Upper lobe of right lung (tissue), 1 donor: ENCODE measurements at regions not wholly inside any gene's neighbourhood (a gene's known extent, or its start where the extent isn't known, plus 50 kb on each side); places are given as distances from the start of the nearest gene placed in this dataset.

ENCODE experiments used
- ATAC-seq: fragments of 200-7000 bp; cut with Tn5 transposase; one replicate; pipeline ENCODE4 v1.9.1; 2020; ENCODE audit warnings: mild to moderate bottlenecking, moderate library complexity
- DNase-seq: peaks from one replicate; pipeline ENCODE4 v3.0.0-alpha.2; 2020
- H3K27ac ChIP-seq: fragments of 200-600 bp; one replicate; pipeline ENCODE4 v1.8.0; 2022
- H3K27me3 ChIP-seq: fragments of 200-600 bp; one replicate; pipeline ENCODE4 v1.8.0; 2022; ENCODE audit warnings: mild to moderate bottlenecking
- H3K36me3 ChIP-seq: fragments of 200-600 bp; one replicate; pipeline ENCODE4 v1.8.0; 2022
- H3K4me1 ChIP-seq: fragments of 200-600 bp; one replicate; pipeline ENCODE4 v1.8.0; 2022
- H3K4me3 ChIP-seq: fragments of 200-600 bp; one replicate; pipeline ENCODE4 v1.8.0; 2022; ENCODE audit warnings: mild to moderate bottlenecking
- H3K9me3 ChIP-seq: fragments of 200-600 bp; one replicate; pipeline ENCODE4 v1.8.0; 2022
- intact Hi-C: fragments of 100-400 bp; cut with DNase I; formaldehyde crosslinking; loops from one replicate; pipeline ENCODE4 v1.11.0; 2022
- TF ChIP-seq, protein P1 (sequence below): fragments of 200-600 bp; IDR thresholded peaks from one replicate; pipeline ENCODE4 v1.8.0; 2022; ENCODE audit warnings: antibody characterized with exemption
- donor health status: DM: no; HTN: yes; CAD: no; lungs with severe emphysema.

DNA sequence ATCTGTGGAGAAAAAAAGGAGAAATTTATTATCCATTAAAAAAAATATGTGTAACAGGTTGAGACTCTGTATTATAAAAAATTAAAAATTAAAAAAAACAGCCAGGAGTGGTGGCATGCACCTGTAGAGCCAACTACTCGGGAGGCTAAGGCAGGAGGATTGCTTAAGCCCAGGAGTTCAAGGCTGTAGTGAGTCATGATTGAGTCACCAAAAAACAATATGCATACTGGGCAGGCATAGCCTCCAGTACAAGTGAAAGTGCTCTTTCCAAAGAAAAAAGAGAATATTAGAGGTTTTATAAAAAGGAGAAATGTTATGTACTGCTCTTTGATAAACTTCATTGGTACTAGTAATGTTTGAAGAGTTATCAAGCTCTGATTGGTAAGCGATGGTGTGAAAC, 647.1 kb upstream of the ZWINT start:
- H3K9me3 ChIP-seq, result no peaks in the 10 kb centered on the region
- intact Hi-C loops, result no loop called here
- TF ChIP-seq, protein P1, sequence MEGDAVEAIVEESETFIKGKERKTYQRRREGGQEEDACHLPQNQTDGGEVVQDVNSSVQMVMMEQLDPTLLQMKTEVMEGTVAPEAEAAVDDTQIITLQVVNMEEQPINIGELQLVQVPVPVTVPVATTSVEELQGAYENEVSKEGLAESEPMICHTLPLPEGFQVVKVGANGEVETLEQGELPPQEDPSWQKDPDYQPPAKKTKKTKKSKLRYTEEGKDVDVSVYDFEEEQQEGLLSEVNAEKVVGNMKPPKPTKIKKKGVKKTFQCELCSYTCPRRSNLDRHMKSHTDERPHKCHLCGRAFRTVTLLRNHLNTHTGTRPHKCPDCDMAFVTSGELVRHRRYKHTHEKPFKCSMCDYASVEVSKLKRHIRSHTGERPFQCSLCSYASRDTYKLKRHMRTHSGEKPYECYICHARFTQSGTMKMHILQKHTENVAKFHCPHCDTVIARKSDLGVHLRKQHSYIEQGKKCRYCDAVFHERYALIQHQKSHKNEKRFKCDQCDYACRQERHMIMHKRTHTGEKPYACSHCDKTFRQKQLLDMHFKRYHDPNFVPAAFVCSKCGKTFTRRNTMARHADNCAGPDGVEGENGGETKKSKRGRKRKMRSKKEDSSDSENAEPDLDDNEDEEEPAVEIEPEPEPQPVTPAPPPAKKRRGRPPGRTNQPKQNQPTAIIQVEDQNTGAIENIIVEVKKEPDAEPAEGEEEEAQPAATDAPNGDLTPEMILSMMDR, result no peak
- no peaks in the 10 kb centered on the region for H3K27me3 ChIP-seq
- no peak overlapping the region for H3K4me3 ChIP-seq
- no peaks in the 10 kb centered on the region for H3K36me3 ChIP-seq
- no peak overlapping the region for H3K27ac ChIP-seq
- H3K4me1 ChIP-seq, result no peaks in the 10 kb centered on the region
- ATAC-seq (no peak), DNase-seq (no peak)

DNA sequence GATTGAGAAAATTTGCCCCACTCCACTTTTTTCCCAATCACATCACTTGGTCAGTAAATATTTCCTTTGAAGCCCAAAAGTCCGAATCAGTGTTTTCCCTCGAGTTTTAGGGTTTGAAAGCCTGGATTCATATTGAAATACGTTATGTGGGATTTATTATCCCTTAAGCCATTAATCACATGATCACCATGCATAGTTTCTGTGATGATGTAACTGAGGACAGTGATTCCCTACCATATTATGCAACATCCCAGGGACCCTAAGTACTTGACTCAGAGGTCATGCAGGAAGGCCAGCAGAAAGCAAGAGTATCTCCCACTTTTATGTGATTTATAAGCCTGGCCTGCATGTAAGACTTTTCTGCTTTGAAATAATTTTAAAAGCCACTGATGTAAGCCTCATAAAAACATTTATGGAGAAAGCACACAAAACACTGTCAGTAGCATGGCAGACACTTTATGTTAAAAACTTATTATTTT, 630.6 kb upstream of the ZWINT start:
- Histone ChIP-seq H3K4me1 (no peaks in the 10 kb centered on the region), H3K27ac (no peak overlapping the region), H3K9me3 (no peaks in the 10 kb centered on the region), H3K4me3 (no peak overlapping the region), H3K27me3 (no peaks in the 10 kb centered on the region), H3K36me3 (no peaks in the 10 kb centered on the region)
- DNase-seq, result no peak
- intact Hi-C loops, result no loop called here
- TF ChIP-seq, protein P1, result no peak
- ATAC-seq, result no peak

- DNase-seq (no peak), ATAC-seq (no peak)
- Histone ChIP-seq H3K36me3 (no peaks in the 10 kb centered on the region), H3K27ac (no peak overlapping the region), H3K4me1 (no peaks in the 10 kb centered on the region), H3K9me3 (no peaks in the 10 kb centered on the region), H3K4me3 (no peak overlapping the region), H3K27me3 (no peaks in the 10 kb centered on the region)
- TF ChIP-seq, protein P1, result no peak
- intact Hi-C loops, result no loop called here
These were observed 614.5 kb upstream of the ZWINT start for GRCh38 chr10:56975513-56975912.

- DNase-seq (no peak), ATAC-seq (no peak)
- TF ChIP-seq, protein P1, result no peak
- no peak overlapping the region for H3K27ac ChIP-seq
- H3K36me3 ChIP-seq, result no peaks in the 10 kb centered on the region
- H3K9me3 ChIP-seq, result no peaks in the 10 kb centered on the region
- intact Hi-C loops, result no loop called here
- H3K4me1 ChIP-seq, result no peaks in the 10 kb centered on the region
- no peak overlapping the region for H3K4me3 ChIP-seq
- H3K27me3 ChIP-seq, result no peaks in the 10 kb centered on the region
These were observed 612.7 kb upstream of the ZWINT start for GRCh38 chr10:56973766-56974165.

DNA sequence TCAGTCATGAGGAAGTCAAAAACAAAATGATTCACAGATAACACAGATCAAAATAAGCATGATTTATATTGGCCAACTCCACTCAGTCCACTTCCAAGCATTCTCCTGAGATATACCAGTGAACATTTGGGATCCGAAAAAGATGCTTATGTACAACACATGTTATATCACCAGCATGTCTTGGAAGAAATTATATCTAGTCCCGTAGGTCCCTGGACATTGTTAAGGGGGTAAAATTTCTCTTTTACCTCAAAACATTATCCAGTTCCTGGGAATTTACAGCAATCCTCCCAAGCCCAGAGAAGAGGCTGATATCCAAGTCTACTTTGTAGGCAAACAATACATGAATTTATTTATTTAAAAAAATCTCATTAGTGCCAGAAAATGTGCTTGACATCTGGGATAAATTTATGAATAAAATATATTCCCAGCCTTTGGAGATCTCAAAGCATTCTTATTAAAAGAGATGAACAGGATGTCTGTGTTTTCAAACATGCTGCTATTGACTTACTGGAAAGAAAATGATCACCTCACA, 582.2 kb upstream of the ZWINT start:
- intact Hi-C loops, result no loop called here
- no peak for ATAC-seq
- H3K9me3 ChIP-seq, result no peaks in the 10 kb centered on the region

More for the DNA sequence above, 582.2 kb upstream of the ZWINT start:
- Histone ChIP-seq H3K4me1 (no peaks in the 10 kb centered on the region), H3K27me3 (no peaks in the 10 kb centered on the region), H3K4me3 (no peak overlapping the region), H3K27ac (no peak overlapping the region), H3K36me3 (no peaks in the 10 kb centered on the region)
- DNase-seq, result no peak
- TF ChIP-seq, protein P1, result no peak
